ENCODE measurements at regions not wholly inside any gene's neighbourhood (a gene's known extent, or its start where the extent isn't known, plus 50 kb on each side); places are given as distances from the start of the nearest gene placed in this dataset.

GRCh38 chr1:192916021-192916420 is 107.2 kb downstream of the RGS2 start:
- Histone ChIP-seq H3K4me1 (ENCODE audit: insufficient read depth, low read length, poor library complexity, severe bottlenecking) (no peaks in the 10 kb centered on the region), H3K36me3 (ENCODE audit: insufficient read depth, low read length, poor library complexity, severe bottlenecking) (no peaks in the 10 kb centered on the region), H3K9me3 (ENCODE audit: low read depth, low read length, poor library complexity, severe bottlenecking) (no peaks in the 10 kb centered on the region), H3K27me3 (replicated peaks; ENCODE audit: insufficient read depth, low read depth, low read length, poor library complexity) (no peaks in the 10 kb centered on the region), H3K4me3 (ENCODE audit: low read depth, low read length, poor library complexity, severe bottlenecking) (no peak overlapping the region), H3K27ac (ENCODE audit: low read depth, low read length, poor library complexity, severe bottlenecking) (no peak overlapping the region)
- CTCF ChIA-PET: interaction anchor here (0.6 kb wide), 1 partner anchor 600 kb away, joined by 4 read pairs; no protein-coding TSS in a partner anchor
- intact Hi-C loops (cut with micrococcal nuclease; ENCODE audit: unreplicated experiment): no loop called here
- POLR2A ChIA-PET (ENCODE audit: low non-redundant PET): interaction anchor here (0.6 kb wide), 1 partner anchor 668 kb away, joined by 4 read pairs; no protein-coding TSS in a partner anchor
- no peak for DNase-seq (ENCODE audit: low spot score)
- no peak for TF ChIP-seq EZH2 (IDR thresholded peaks at IDR 0.05; ENCODE audit: borderline replicate concordance, low read depth, low read length, poor library complexity, severe bottlenecking)
- TF ChIP-seq, protein P1, sequence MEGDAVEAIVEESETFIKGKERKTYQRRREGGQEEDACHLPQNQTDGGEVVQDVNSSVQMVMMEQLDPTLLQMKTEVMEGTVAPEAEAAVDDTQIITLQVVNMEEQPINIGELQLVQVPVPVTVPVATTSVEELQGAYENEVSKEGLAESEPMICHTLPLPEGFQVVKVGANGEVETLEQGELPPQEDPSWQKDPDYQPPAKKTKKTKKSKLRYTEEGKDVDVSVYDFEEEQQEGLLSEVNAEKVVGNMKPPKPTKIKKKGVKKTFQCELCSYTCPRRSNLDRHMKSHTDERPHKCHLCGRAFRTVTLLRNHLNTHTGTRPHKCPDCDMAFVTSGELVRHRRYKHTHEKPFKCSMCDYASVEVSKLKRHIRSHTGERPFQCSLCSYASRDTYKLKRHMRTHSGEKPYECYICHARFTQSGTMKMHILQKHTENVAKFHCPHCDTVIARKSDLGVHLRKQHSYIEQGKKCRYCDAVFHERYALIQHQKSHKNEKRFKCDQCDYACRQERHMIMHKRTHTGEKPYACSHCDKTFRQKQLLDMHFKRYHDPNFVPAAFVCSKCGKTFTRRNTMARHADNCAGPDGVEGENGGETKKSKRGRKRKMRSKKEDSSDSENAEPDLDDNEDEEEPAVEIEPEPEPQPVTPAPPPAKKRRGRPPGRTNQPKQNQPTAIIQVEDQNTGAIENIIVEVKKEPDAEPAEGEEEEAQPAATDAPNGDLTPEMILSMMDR (conservative IDR thresholded peaks at IDR 0.05; ENCODE audit: low read depth, low read length): no peak
- no TSS peak for BruUV-seq (replicated peaks)

- H3K36me3 ChIP-seq (ENCODE audit: insufficient read depth, low read length, poor library complexity, severe bottlenecking): no peaks in the 10 kb centered on the region
- no TSS peak for BruUV-seq (replicated peaks)
- ChIA-PET CTCF (no interaction called here), POLR2A (ENCODE audit: low non-redundant PET) (no interaction called here)
- intact Hi-C loops (cut with micrococcal nuclease; ENCODE audit: unreplicated experiment): no loop called here
- H3K4me3 ChIP-seq (ENCODE audit: low read depth, low read length, poor library complexity, severe bottlenecking): no peak overlapping the region
- H3K27ac ChIP-seq (ENCODE audit: low read depth, low read length, poor library complexity, severe bottlenecking): no peak overlapping the region
- no peaks in the 10 kb centered on the region for H3K4me1 ChIP-seq (ENCODE audit: insufficient read depth, low read length, poor library complexity, severe bottlenecking)
- no peaks in the 10 kb centered on the region for H3K27me3 ChIP-seq (replicated peaks; ENCODE audit: insufficient read depth, low read depth, low read length, poor library complexity)
- DNase-seq (ENCODE audit: low spot score): no peak
- no peak for TF ChIP-seq EZH2 (IDR thresholded peaks at IDR 0.05; ENCODE audit: borderline replicate concordance, low read depth, low read length, poor library complexity, severe bottlenecking)
- TF ChIP-seq, protein P1 (conservative IDR thresholded peaks at IDR 0.05; ENCODE audit: low read depth, low read length): no peak
- no peaks in the 10 kb centered on the region for H3K9me3 ChIP-seq (ENCODE audit: low read depth, low read length, poor library complexity, severe bottlenecking)
These were observed 109.4 kb downstream of the RGS2 start for GRCh38 chr1:192918259-192918658.

DNA sequence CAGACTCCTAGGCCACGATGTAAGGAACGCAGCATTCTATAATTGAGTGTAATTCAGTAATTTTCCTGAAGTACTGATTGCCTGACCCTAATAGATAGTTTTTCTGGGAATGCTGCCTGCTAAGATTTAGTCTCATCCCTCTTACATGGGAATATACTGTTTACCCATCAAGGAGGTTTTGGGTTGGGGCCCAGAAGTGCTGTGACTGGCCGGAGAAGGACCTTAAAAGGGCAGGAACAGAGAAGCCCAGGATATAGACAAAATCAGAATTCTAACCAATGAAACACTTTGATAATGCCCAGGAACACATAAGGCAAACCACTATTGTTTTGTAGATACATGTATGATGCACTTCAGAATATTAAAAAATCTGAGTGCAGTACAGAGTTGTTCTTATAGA is 111.6 kb downstream of the RGS2 start:
- Histone ChIP-seq H3K27ac (ENCODE audit: low read depth, low read length, poor library complexity, severe bottlenecking) (no peak overlapping the region), H3K4me3 (ENCODE audit: low read depth, low read length, poor library complexity, severe bottlenecking) (no peak overlapping the region), H3K4me1 (ENCODE audit: insufficient read depth, low read length, poor library complexity, severe bottlenecking) (no peaks in the 10 kb centered on the region), H3K27me3 (replicated peaks; ENCODE audit: insufficient read depth, low read depth, low read length, poor library complexity) (no peaks in the 10 kb centered on the region), H3K36me3 (ENCODE audit: insufficient read depth, low read length, poor library complexity, severe bottlenecking) (no peaks in the 10 kb centered on the region), H3K9me3 (ENCODE audit: low read depth, low read length, poor library complexity, severe bottlenecking) (no peaks in the 10 kb centered on the region)
- no TSS peak for BruUV-seq (replicated peaks)
- POLR2A ChIA-PET (ENCODE audit: low non-redundant PET): no interaction called here
- DNase-seq (ENCODE audit: low spot score): no peak
- intact Hi-C loops (cut with micrococcal nuclease; ENCODE audit: unreplicated experiment): no loop called here
- TF ChIP-seq, protein P1 (conservative IDR thresholded peaks at IDR 0.05; ENCODE audit: low read depth, low read length): no peak
- no peak for TF ChIP-seq EZH2 (IDR thresholded peaks at IDR 0.05; ENCODE audit: borderline replicate concordance, low read depth, low read length, poor library complexity, severe bottlenecking)
- CTCF ChIA-PET: no interaction called here
